PFSK-1 (cell line): ENCODE measurements at regions not wholly inside any gene's neighbourhood (a gene's known extent, or its start where the extent isn't known, plus 50 kb on each side); places are given as distances from the start of the nearest gene placed in this dataset.

Source experiments
- POLR2AphosphoS5 ChIP-seq: IDR thresholded peaks from 2 replicates; pipeline ENCODE4 v1.6.1; 2012; ENCODE audit warnings: low read depth, mild to moderate bottlenecking, control low read depth, low read length, moderate library complexity
- REST ChIP-seq, 2 experiments: IDR thresholded peaks; 2 replicates each; pipeline versions ENCODE4 v1.6.1 to v1.8.0; 2011 to 2012; ENCODE audit warnings: low read depth in 2 of 2, low read length in 2 of 2, control low read depth in 1 of 2, inconsistent platforms in 1 of 2, mild to moderate bottlenecking in 1 of 2, moderate library complexity in 1 of 2; ENCODE audit not compliant: insufficient read depth in 1 of 2
- SIN3A ChIP-seq: IDR thresholded peaks from 2 replicates; pipeline ENCODE4 v1.6.1; 2012; ENCODE audit warnings: mild to moderate bottlenecking, low read length, moderate library complexity, borderline replicate concordance; ENCODE audit not compliant: insufficient read depth

GRCh38 chr9:13919401-13919800 is 394.5 kb downstream of the NFIB start:
- TF ChIP-seq SIN3A = no peak
- no peak for TF ChIP-seq POLR2AphosphoS5
- TF ChIP-seq REST (IDR thresholded peaks at IDR 0.05; ENCODE audit: insufficient read depth in 1 of 2, low read depth in 2 of 2, low read length in 2 of 2) = no peak
